Neuronal stem cell (in vitro differentiated cells): ENCODE measurements at regions not wholly inside any gene's neighbourhood (a gene's known extent, or its start where the extent isn't known, plus 50 kb on each side); places are given as distances from the start of the nearest gene placed in this dataset.

Experiments used
- DNase-seq: peaks from one replicate; pipeline ENCODE4 v3.0.0-alpha.2; 2013; ENCODE audit warnings: low spot score
- H2AFZ ChIP-seq: one replicate; pipeline ENCODE4 v1.6.1; 2013; ENCODE audit warnings: mild to moderate bottlenecking, low read length, inconsistent platforms
- H2AK5ac ChIP-seq: 2 replicates; pipeline ENCODE4 v1.6.1; 2013; ENCODE audit warnings: low read depth, mild to moderate bottlenecking, inconsistent platforms, low read length, moderate library complexity, mixed read lengths
- H2BK120ac ChIP-seq: 2 replicates; pipeline ENCODE4 v1.6.1; 2013; ENCODE audit warnings: low read depth, mild to moderate bottlenecking, inconsistent platforms, low read length, moderate library complexity, mixed read lengths
- H2BK12ac ChIP-seq: one replicate; pipeline ENCODE4 v1.6.1; 2013; ENCODE audit warnings: low read length, inconsistent platforms
- H2BK15ac ChIP-seq: 2 replicates; pipeline ENCODE4 v1.6.1; 2013; ENCODE audit warnings: mild to moderate bottlenecking, low read length, inconsistent platforms, mixed read lengths
- H2BK5ac ChIP-seq: one replicate; pipeline ENCODE4 v1.6.1; 2013; ENCODE audit warnings: inconsistent platforms, mild to moderate bottlenecking, low read length, moderate library complexity
- H3K14ac ChIP-seq: one replicate; pipeline ENCODE4 v1.6.1; 2013; ENCODE audit warnings: low read length, inconsistent platforms
- H3K18ac ChIP-seq: 2 replicates; pipeline ENCODE4 v1.6.1; 2013; ENCODE audit warnings: low read length, inconsistent platforms
- H3K23ac ChIP-seq: 2 replicates; pipeline ENCODE4 v1.6.1; 2013; ENCODE audit warnings: low read depth, mild to moderate bottlenecking, mixed read lengths, low read length, inconsistent platforms; ENCODE audit not compliant: poor library complexity
- H3K27ac ChIP-seq: replicated peaks from 3 replicates; pipeline ENCODE4 v1.5.1; 2013; ENCODE audit warnings: low read length, inconsistent platforms
- H3K27me3 ChIP-seq, 3 experiments: 2 replicates each; pipeline ENCODE4 v1.6.1; 2013; ENCODE audit warnings: low read length in 3 of 3, mild to moderate bottlenecking in 2 of 3, inconsistent platforms in 1 of 3, low read depth in 1 of 3, mixed read lengths in 1 of 3, moderate library complexity in 1 of 3; ENCODE audit not compliant: control insufficient read depth in 3 of 3, insufficient read depth in 3 of 3
- H3K36me3 ChIP-seq, 2 donors: replicated peaks in 1 of 2; 2 replicates each; pipeline ENCODE4 v1.6.1; 2013; ENCODE audit warnings: low read length in 2 of 2; ENCODE audit not compliant: control insufficient read depth in 2 of 2, insufficient read depth in 2 of 2
- H3K4ac ChIP-seq: 2 replicates; pipeline ENCODE4 v1.6.1; 2013; ENCODE audit warnings: inconsistent platforms, mild to moderate bottlenecking, low read length, moderate library complexity
- H3K4me1 ChIP-seq, 2 donors: 1 replicate in 1 of 2; 2 replicates in 1 of 2; pipeline ENCODE4 v1.6.1; 2013; ENCODE audit warnings: low read length in 2 of 2, low read depth in 1 of 2; ENCODE audit not compliant: control insufficient read depth in 2 of 2, insufficient read depth in 1 of 2
- H3K4me2 ChIP-seq: one replicate; pipeline ENCODE4 v1.6.1; 2013; ENCODE audit warnings: mild to moderate bottlenecking, low read length, inconsistent platforms; ENCODE audit not compliant: insufficient read depth, poor library complexity, severe bottlenecking
- H3K4me3 ChIP-seq, 2 donors: 2 replicates each; pipeline ENCODE4 v1.5.1; 2013; ENCODE audit warnings: low read length in 2 of 2, mild to moderate bottlenecking in 2 of 2, inconsistent platforms in 1 of 2, moderate library complexity in 1 of 2
- H3K79me1 ChIP-seq: one replicate; pipeline ENCODE4 v1.6.1; 2013; ENCODE audit warnings: low read depth, mild to moderate bottlenecking, inconsistent platforms, low read length, moderate library complexity
- H3K9ac ChIP-seq: one replicate; pipeline ENCODE4 v1.6.1; 2013; ENCODE audit warnings: mild to moderate bottlenecking, low read depth, low read length, inconsistent platforms; ENCODE audit not compliant: poor library complexity
- H3K9me3 ChIP-seq, 2 donors: replicated peaks in 1 of 2; 2 replicates each; pipeline versions ENCODE3 to v1.6.1; 2013; ENCODE audit warnings: low read length in 2 of 2, mild to moderate bottlenecking in 2 of 2, inconsistent platforms in 1 of 2, low read depth in 1 of 2, mixed read lengths in 1 of 2, moderate library complexity in 1 of 2; ENCODE audit not compliant: control insufficient read depth in 2 of 2, insufficient read depth in 1 of 2
- H4K8ac ChIP-seq: one replicate; pipeline ENCODE4 v1.6.1; 2013; ENCODE audit warnings: low read depth, mild to moderate bottlenecking, inconsistent platforms, low read length, moderate library complexity
- H4K91ac ChIP-seq: one replicate; pipeline ENCODE4 v1.6.1; 2013; ENCODE audit warnings: low read length, low read depth, mild to moderate bottlenecking, inconsistent platforms; ENCODE audit not compliant: poor library complexity
- WGBS, 2 donors: extraction: QIAGEN DNeasy Blood & Tissue Kit; methylation state at CpG; one replicate each; pipeline ENCODE4 v1.1.7; 2013; ENCODE audit warnings: missing lambda C conversion rate in 2 of 2, mixed read lengths in 1 of 2; ENCODE audit not compliant: insufficient read length in 2 of 2, insufficient replicate concordance in 1 of 2; ENCODE audit errors: extremely low coverage in 2 of 2; 5-methylcytosine and 5-hydroxymethylcytosine counted together

DNA sequence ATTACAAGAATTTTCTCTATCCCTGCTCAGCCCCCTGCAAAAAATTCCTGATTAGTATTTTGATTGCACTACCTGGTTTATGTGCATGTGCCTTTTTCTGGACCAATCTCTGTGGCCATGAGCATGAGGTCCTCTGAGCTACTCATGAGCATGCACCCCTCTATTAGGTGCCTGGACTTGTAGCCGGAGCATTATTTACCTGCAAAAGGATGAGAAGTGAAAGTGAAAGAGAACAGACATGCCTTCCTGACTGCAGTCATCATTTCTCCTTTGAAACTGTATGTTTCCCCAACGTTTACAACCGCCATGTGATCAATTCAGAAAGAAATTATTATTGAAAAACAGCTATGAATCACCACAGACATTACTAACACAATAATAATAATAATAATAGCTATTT, 1008.8 kb downstream of the ROBO2 start:
- no peaks in the 10 kb centered on the region for H3K36me3 ChIP-seq
- H2AK5ac ChIP-seq: no peak overlapping the region
- no peaks in the 10 kb centered on the region for H3K9me3 ChIP-seq
- H4K8ac ChIP-seq: no peak overlapping the region
- no peak overlapping the region for H3K14ac ChIP-seq
- no peak overlapping the region for H2BK12ac ChIP-seq
- no peaks in the 10 kb centered on the region for H3K79me1 ChIP-seq
- H4K91ac ChIP-seq: no peak overlapping the region
- H3K18ac ChIP-seq: no peak overlapping the region
- no CpG with 5 or more reads among the region's 3 CpGs for WGBS, 2 donors
- H2BK5ac ChIP-seq: no peak overlapping the region
- H3K4me1 ChIP-seq: no peaks in the 10 kb centered on the region
- H2AFZ ChIP-seq: no peak overlapping the region
- no peak overlapping the region for H3K23ac ChIP-seq
- H3K27ac ChIP-seq: no peak overlapping the region
- H3K27me3 ChIP-seq: no peaks in the 10 kb centered on the region
- H2BK15ac ChIP-seq: no peak overlapping the region
- H3K9ac ChIP-seq: no peak overlapping the region
- H3K4me3 ChIP-seq: no peak overlapping the region
- no peak overlapping the region for H3K4me2 ChIP-seq
- DNase-seq: no peak
- no peak overlapping the region for H2BK120ac ChIP-seq
- no peak overlapping the region for H3K4ac ChIP-seq

- H2BK12ac ChIP-seq: no peak overlapping the region
- no peak overlapping the region for H2AK5ac ChIP-seq
- no CpG with 5 or more reads among the region's 4 CpGs for WGBS, 2 donors
- no peak overlapping the region for H3K4me3 ChIP-seq
- DNase-seq: no peak
- H2BK120ac ChIP-seq: no peak overlapping the region
- no peak overlapping the region for H2BK5ac ChIP-seq
- no peak overlapping the region for H3K9ac ChIP-seq
- no peaks in the 10 kb centered on the region for H3K9me3 ChIP-seq
- H4K91ac ChIP-seq: no peak overlapping the region
- H3K36me3 ChIP-seq: no peaks in the 10 kb centered on the region
- no peaks in the 10 kb centered on the region for H3K27me3 ChIP-seq
- H3K18ac ChIP-seq: no peak overlapping the region
- H3K23ac ChIP-seq: no peak overlapping the region
- H3K14ac ChIP-seq: no peak overlapping the region
- H3K79me1 ChIP-seq: no peaks in the 10 kb centered on the region
- no peaks in the 10 kb centered on the region for H3K4me1 ChIP-seq
- no peak overlapping the region for H3K27ac ChIP-seq
- no peak overlapping the region for H2BK15ac ChIP-seq
- H3K4me2 ChIP-seq: no peak overlapping the region
- H4K8ac ChIP-seq: no peak overlapping the region
- no peak overlapping the region for H2AFZ ChIP-seq
- no peak overlapping the region for H3K4ac ChIP-seq
Observed at GRCh38 chr3:78049521-78049920, 1009.6 kb downstream of the ROBO2 start.

DNA sequence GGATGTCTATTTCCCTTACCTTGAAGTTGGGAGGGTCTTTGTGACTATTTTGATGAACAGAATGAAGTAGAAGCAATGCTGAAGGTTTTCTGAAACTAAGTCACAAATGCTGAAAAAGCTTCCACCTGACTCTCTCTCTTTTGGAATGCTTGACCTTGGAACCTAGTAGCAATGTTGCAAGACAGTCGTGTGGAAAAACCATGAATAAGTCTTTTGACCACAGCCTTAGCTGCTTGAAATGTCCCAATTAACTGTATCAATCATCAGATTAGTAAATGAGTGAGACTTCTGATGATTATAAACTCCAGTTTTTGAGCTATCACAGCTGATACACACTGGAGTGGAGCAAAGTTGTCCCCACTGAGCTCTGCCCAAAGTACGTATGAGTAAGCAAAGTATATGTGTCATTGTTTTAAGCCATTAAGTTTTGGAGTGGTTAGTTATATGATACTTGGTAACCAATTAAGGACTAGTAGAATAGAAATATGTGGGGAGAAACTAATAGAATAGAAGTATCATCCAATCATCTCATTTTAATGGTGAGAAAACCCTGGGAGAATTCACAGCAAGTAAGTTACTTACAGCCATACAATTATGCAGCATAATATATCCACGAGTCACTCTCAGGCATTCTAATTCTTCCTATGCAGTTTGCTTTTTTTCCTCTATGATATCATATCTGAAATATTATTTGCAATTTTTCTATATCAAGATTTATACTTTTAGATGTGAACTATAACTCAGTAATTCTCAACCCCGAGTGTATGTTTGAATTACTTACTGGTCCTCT, 1010.6 kb downstream of the ROBO2 start:
- Histone ChIP-seq H2BK15ac (no peak overlapping the region), H2AFZ (no peak overlapping the region), H3K9ac (no peak overlapping the region), H3K9me3 (no peaks in the 10 kb centered on the region), H2BK12ac (no peak overlapping the region), H3K4me3 (no peak overlapping the region), H2BK120ac (no peak overlapping the region), H3K4me2 (no peak overlapping the region), H4K8ac (no peak overlapping the region), H3K23ac (no peak overlapping the region), H3K14ac (no peak overlapping the region), H2BK5ac (no peak overlapping the region), H3K27ac (no peak overlapping the region), H3K18ac (no peak overlapping the region), H3K27me3 (no peaks in the 10 kb centered on the region), H3K79me1 (no peaks in the 10 kb centered on the region), H2AK5ac (no peak overlapping the region), H3K36me3 (no peaks in the 10 kb centered on the region), H3K4ac (no peak overlapping the region), H3K4me1 (no peaks in the 10 kb centered on the region), H4K91ac (no peak overlapping the region)
- no CpG with 5 or more reads among the region's 4 CpGs for WGBS, 2 donors
- no peak for DNase-seq

GRCh38 chr3:78052746-78053145, 1012.8 kb downstream of the ROBO2 start:
- Histone ChIP-seq H3K4me1 (no peaks in the 10 kb centered on the region), H2BK15ac (no peak overlapping the region), H3K4me2 (no peak overlapping the region), H3K14ac (no peak overlapping the region), H3K4me3 (no peak overlapping the region), H3K23ac (no peak overlapping the region), H3K79me1 (no peaks in the 10 kb centered on the region), H3K36me3 (no peaks in the 10 kb centered on the region), H3K9ac (no peak overlapping the region), H3K18ac (no peak overlapping the region), H4K8ac (no peak overlapping the region), H2AFZ (no peak overlapping the region), H3K4ac (no peak overlapping the region), H2BK12ac (no peak overlapping the region), H3K27ac (no peak overlapping the region), H3K9me3 (no peaks in the 10 kb centered on the region), H4K91ac (no peak overlapping the region), H2AK5ac (no peak overlapping the region), H2BK5ac (no peak overlapping the region), H3K27me3 (no peaks in the 10 kb centered on the region), H2BK120ac (no peak overlapping the region)
- DNase-seq: no peak
- WGBS, 2 donors: no CpG with 5 or more reads among the region's 8 CpGs
